ENCODE measurements at regions not wholly inside any gene's neighbourhood (a gene's known extent, or its start where the extent isn't known, plus 50 kb on each side); places are given as distances from the start of the nearest gene placed in this dataset.

- no peak for DNase-seq (ENCODE audit: low read depth)
Observed at GRCh38 chr5:71865665-71866320, 146.7 kb downstream of the CARTPT start.

- DNase-seq (ENCODE audit: low read depth), result no peak
Observed at GRCh38 chr5:71872311-71872864, 153.3 kb downstream of the CARTPT start.

- DNase-seq (ENCODE audit: low read depth), result no peak
Observed at GRCh38 chr5:71873191-71873591, 154.1 kb downstream of the CARTPT start.

GRCh38 chr5:71874521-71874920 lies 155.4 kb downstream of the CARTPT start:
- no peak for DNase-seq (ENCODE audit: low read depth)

- no peak for DNase-seq (ENCODE audit: low read depth)
Observed at GRCh38 chr5:71877511-71877910, 158.4 kb downstream of the CARTPT start.

- no peak for DNase-seq (ENCODE audit: low read depth)
Observed at GRCh38 chr5:71880536-71880935, 161.5 kb downstream of the CARTPT start.

- DNase-seq (ENCODE audit: low read depth), result no peak
Observed at GRCh38 chr5:71882826-71883741, 164.0 kb downstream of the CARTPT start.

GRCh38 chr5:71883742-71884103 lies 164.6 kb downstream of the CARTPT start:
- DNase-seq (ENCODE audit: low read depth), result no peak

GRCh38 chr5:71884926-71885325 lies 165.9 kb downstream of the CARTPT start:
- DNase-seq (ENCODE audit: low read depth), result no peak

GRCh38 chr5:71886406-71886805 lies 167.3 kb downstream of the CARTPT start:
- DNase-seq (ENCODE audit: low read depth), result no peak

GRCh38 chr5:71887680-71888079 lies 168.6 kb downstream of the CARTPT start:
- DNase-seq (ENCODE audit: low read depth), result no peak

GRCh38 chr5:71891406-71891805 lies 172.3 kb downstream of the CARTPT start:
- no peak for DNase-seq (ENCODE audit: low read depth)

- DNase-seq (ENCODE audit: low read depth), result no peak
Observed at GRCh38 chr5:71891856-71892255, 172.8 kb downstream of the CARTPT start.

- no peak for DNase-seq (ENCODE audit: low read depth)
Observed at GRCh38 chr5:71892641-71893365, 173.7 kb downstream of the CARTPT start.

- DNase-seq (ENCODE audit: low read depth), result no peak
Observed at GRCh38 chr5:71893451-71893850, 174.4 kb downstream of the CARTPT start.

GRCh38 chr5:71894091-71894490 lies 175.0 kb downstream of the CARTPT start:
- no peak for DNase-seq (ENCODE audit: low read depth)

GRCh38 chr5:71895546-71895945 lies 176.5 kb downstream of the CARTPT start:
- DNase-seq (ENCODE audit: low read depth), result no peak

- no peak for DNase-seq (ENCODE audit: low read depth)
Observed at GRCh38 chr5:71899865-71900342, 180.8 kb downstream of the CARTPT start.

- DNase-seq (ENCODE audit: low read depth), result no peak
Observed at GRCh38 chr5:71903808-71904207, 184.7 kb downstream of the CARTPT start.

- no peak for DNase-seq (ENCODE audit: low read depth)
Observed at GRCh38 chr5:71904852-71905251, 185.8 kb downstream of the CARTPT start.

GRCh38 chr5:71905834-71906711 lies 187.0 kb downstream of the CARTPT start:
- DNase-seq (ENCODE audit: low read depth), result no peak
